Neuronal stem cell (in vitro differentiated cells): ENCODE measurements at regions not wholly inside any gene's neighbourhood (a gene's known extent, or its start where the extent isn't known, plus 50 kb on each side); places are given as distances from the start of the nearest gene placed in this dataset.

Source experiments
- DNase-seq: peaks from one replicate; pipeline ENCODE4 v3.0.0-alpha.2; 2013; ENCODE audit warnings: low spot score
- H2AFZ ChIP-seq: one replicate; pipeline ENCODE4 v1.6.1; 2013; ENCODE audit warnings: mild to moderate bottlenecking, low read length, inconsistent platforms
- H2AK5ac ChIP-seq: 2 replicates; pipeline ENCODE4 v1.6.1; 2013; ENCODE audit warnings: low read depth, mild to moderate bottlenecking, inconsistent platforms, low read length, moderate library complexity, mixed read lengths
- H2BK120ac ChIP-seq: 2 replicates; pipeline ENCODE4 v1.6.1; 2013; ENCODE audit warnings: low read depth, mild to moderate bottlenecking, inconsistent platforms, low read length, moderate library complexity, mixed read lengths
- H2BK12ac ChIP-seq: one replicate; pipeline ENCODE4 v1.6.1; 2013; ENCODE audit warnings: low read length, inconsistent platforms
- H2BK15ac ChIP-seq: 2 replicates; pipeline ENCODE4 v1.6.1; 2013; ENCODE audit warnings: mild to moderate bottlenecking, low read length, inconsistent platforms, mixed read lengths
- H2BK5ac ChIP-seq: one replicate; pipeline ENCODE4 v1.6.1; 2013; ENCODE audit warnings: inconsistent platforms, mild to moderate bottlenecking, low read length, moderate library complexity
- H3K14ac ChIP-seq: one replicate; pipeline ENCODE4 v1.6.1; 2013; ENCODE audit warnings: low read length, inconsistent platforms
- H3K18ac ChIP-seq: 2 replicates; pipeline ENCODE4 v1.6.1; 2013; ENCODE audit warnings: low read length, inconsistent platforms
- H3K23ac ChIP-seq: 2 replicates; pipeline ENCODE4 v1.6.1; 2013; ENCODE audit warnings: low read depth, mild to moderate bottlenecking, mixed read lengths, low read length, inconsistent platforms; ENCODE audit not compliant: poor library complexity
- H3K27ac ChIP-seq: replicated peaks from 3 replicates; pipeline ENCODE4 v1.5.1; 2013; ENCODE audit warnings: low read length, inconsistent platforms
- H3K27me3 ChIP-seq, 3 experiments: 2 replicates each; pipeline ENCODE4 v1.6.1; 2013; ENCODE audit warnings: low read length in 3 of 3, mild to moderate bottlenecking in 2 of 3, inconsistent platforms in 1 of 3, low read depth in 1 of 3, mixed read lengths in 1 of 3, moderate library complexity in 1 of 3; ENCODE audit not compliant: control insufficient read depth in 3 of 3, insufficient read depth in 3 of 3
- H3K36me3 ChIP-seq, 2 donors: replicated peaks in 1 of 2; 2 replicates each; pipeline ENCODE4 v1.6.1; 2013; ENCODE audit warnings: low read length in 2 of 2; ENCODE audit not compliant: control insufficient read depth in 2 of 2, insufficient read depth in 2 of 2
- H3K4ac ChIP-seq: 2 replicates; pipeline ENCODE4 v1.6.1; 2013; ENCODE audit warnings: inconsistent platforms, mild to moderate bottlenecking, low read length, moderate library complexity
- H3K4me1 ChIP-seq, 2 donors: 1 replicate in 1 of 2; 2 replicates in 1 of 2; pipeline ENCODE4 v1.6.1; 2013; ENCODE audit warnings: low read length in 2 of 2, low read depth in 1 of 2; ENCODE audit not compliant: control insufficient read depth in 2 of 2, insufficient read depth in 1 of 2
- H3K4me2 ChIP-seq: one replicate; pipeline ENCODE4 v1.6.1; 2013; ENCODE audit warnings: mild to moderate bottlenecking, low read length, inconsistent platforms; ENCODE audit not compliant: insufficient read depth, poor library complexity, severe bottlenecking
- H3K4me3 ChIP-seq, 2 donors: 2 replicates each; pipeline ENCODE4 v1.5.1; 2013; ENCODE audit warnings: low read length in 2 of 2, mild to moderate bottlenecking in 2 of 2, inconsistent platforms in 1 of 2, moderate library complexity in 1 of 2
- H3K79me1 ChIP-seq: one replicate; pipeline ENCODE4 v1.6.1; 2013; ENCODE audit warnings: low read depth, mild to moderate bottlenecking, inconsistent platforms, low read length, moderate library complexity
- H3K9ac ChIP-seq: one replicate; pipeline ENCODE4 v1.6.1; 2013; ENCODE audit warnings: mild to moderate bottlenecking, low read depth, low read length, inconsistent platforms; ENCODE audit not compliant: poor library complexity
- H3K9me3 ChIP-seq, 2 donors: replicated peaks in 1 of 2; 2 replicates each; pipeline versions ENCODE3 to v1.6.1; 2013; ENCODE audit warnings: low read length in 2 of 2, mild to moderate bottlenecking in 2 of 2, inconsistent platforms in 1 of 2, low read depth in 1 of 2, mixed read lengths in 1 of 2, moderate library complexity in 1 of 2; ENCODE audit not compliant: control insufficient read depth in 2 of 2, insufficient read depth in 1 of 2
- H4K8ac ChIP-seq: one replicate; pipeline ENCODE4 v1.6.1; 2013; ENCODE audit warnings: low read depth, mild to moderate bottlenecking, inconsistent platforms, low read length, moderate library complexity
- H4K91ac ChIP-seq: one replicate; pipeline ENCODE4 v1.6.1; 2013; ENCODE audit warnings: low read length, low read depth, mild to moderate bottlenecking, inconsistent platforms; ENCODE audit not compliant: poor library complexity
- WGBS, 2 donors: extraction: QIAGEN DNeasy Blood & Tissue Kit; methylation state at CpG; one replicate each; pipeline ENCODE4 v1.1.7; 2013; ENCODE audit warnings: missing lambda C conversion rate in 2 of 2, mixed read lengths in 1 of 2; ENCODE audit not compliant: insufficient read length in 2 of 2, insufficient replicate concordance in 1 of 2; ENCODE audit errors: extremely low coverage in 2 of 2; 5-methylcytosine and 5-hydroxymethylcytosine counted together

DNA sequence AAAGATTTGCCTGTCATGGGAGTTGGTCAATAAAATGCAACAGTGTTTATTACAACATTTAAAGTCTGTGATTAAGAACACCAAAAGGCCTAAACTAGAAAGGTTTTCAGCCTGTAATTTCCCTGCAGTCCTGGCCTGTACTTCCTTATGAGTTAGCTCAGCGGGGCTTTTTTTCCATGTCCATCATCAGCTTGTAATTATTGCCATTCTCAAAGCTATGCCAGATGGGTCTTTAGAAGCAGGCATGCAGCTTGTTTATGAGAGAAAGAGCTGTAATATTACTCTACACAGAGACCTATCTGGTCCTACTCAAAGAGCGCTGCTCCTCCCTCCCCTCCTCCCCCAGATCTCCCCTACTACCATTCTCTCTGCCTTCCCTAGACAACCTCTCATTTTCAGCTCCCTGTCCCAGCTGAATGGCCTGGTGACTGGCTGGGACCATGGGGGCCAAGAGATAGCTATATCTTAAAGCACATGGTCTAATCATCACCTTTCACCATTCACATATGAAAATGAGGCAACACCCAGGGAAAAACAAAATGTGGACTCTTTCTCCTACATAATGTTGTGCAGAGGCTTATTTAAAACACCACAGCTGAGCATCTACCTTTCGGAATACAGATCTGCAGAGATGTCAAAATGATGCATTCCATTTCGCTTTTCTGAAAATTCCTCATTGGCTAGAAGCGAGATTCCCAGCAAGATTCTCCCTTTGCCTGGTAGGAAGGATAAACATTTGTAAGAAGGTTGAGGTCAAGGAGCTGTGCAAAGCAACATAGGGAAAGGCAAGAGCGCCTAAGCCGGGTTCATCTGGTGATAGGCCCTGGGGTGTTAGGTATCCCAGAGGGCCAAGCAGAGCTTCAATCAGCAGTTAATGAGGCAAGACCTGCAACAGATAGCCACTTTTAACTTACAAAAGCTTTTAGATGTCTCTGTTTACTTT is 209.7 kb upstream of the CDKN3 start:
- Histone ChIP-seq H2BK120ac (no peak overlapping the region), H2AK5ac (no peak overlapping the region), H3K18ac (no peak overlapping the region), H2BK15ac (no peak overlapping the region), H3K36me3 (no peaks in the 10 kb centered on the region), H3K23ac (no peak overlapping the region), H3K9me3 (no peaks in the 10 kb centered on the region), H4K91ac (no peak overlapping the region), H3K27ac (no peak overlapping the region), H3K4me3 (no peak overlapping the region), H2BK12ac (no peak overlapping the region), H3K14ac (no peak overlapping the region), H3K9ac (no peak overlapping the region), H3K4me2 (no peak overlapping the region), H2AFZ (peak overlapping the region; percentile 39), H3K4ac (no peak overlapping the region), H2BK5ac (no peak overlapping the region), H3K27me3 (no peaks in the 10 kb centered on the region), H4K8ac (no peak overlapping the region), H3K4me1 (peaks cover 3 to 16% of the 10 kb centered on the region in 2 donors), H3K79me1 (no peaks in the 10 kb centered on the region)
- DNase-seq = no peak
- WGBS, 2 donors = no CpG with 5 or more reads among the region's 7 CpGs

GRCh38 chr14:54188064-54188666 is 208.6 kb upstream of the CDKN3 start:
- H2AK5ac ChIP-seq = no peak overlapping the region
- H2BK12ac ChIP-seq = no peak overlapping the region
- H3K4me3 ChIP-seq = no peak overlapping the region
- H4K8ac ChIP-seq = no peak overlapping the region
- H3K23ac ChIP-seq = no peak overlapping the region
- H2BK15ac ChIP-seq = no peak overlapping the region
- no peak overlapping the region for H3K18ac ChIP-seq
- no peak overlapping the region for H3K9ac ChIP-seq
- H3K27ac ChIP-seq = no peak overlapping the region
- no peak for DNase-seq
- peaks cover 2 to 5% of the 10 kb centered on the region in 2 donors for H3K9me3 ChIP-seq
- no peak overlapping the region for H3K14ac ChIP-seq
- no peak overlapping the region for H3K4me2 ChIP-seq
- no peak overlapping the region for H3K4ac ChIP-seq
- no peak overlapping the region for H2AFZ ChIP-seq
- no peaks in the 10 kb centered on the region for H3K79me1 ChIP-seq
- H4K91ac ChIP-seq = no peak overlapping the region
- H2BK5ac ChIP-seq = no peak overlapping the region
- no CpG with 5 or more reads among the region's 16 CpGs for WGBS, 2 donors
- no peaks in the 10 kb centered on the region for H3K36me3 ChIP-seq
- no peak overlapping the region for H2BK120ac ChIP-seq
- H3K27me3 ChIP-seq = no peaks in the 10 kb centered on the region
- peaks cover 3 to 12% of the 10 kb centered on the region in 2 donors for H3K4me1 ChIP-seq

GRCh38 chr14:54189333-54189732 is 207.5 kb upstream of the CDKN3 start:
- WGBS, 2 donors = no CpG with 5 or more reads among the region's 1 CpG
- Histone ChIP-seq H3K27me3 (no peaks in the 10 kb centered on the region), H3K9me3 (peaks cover 2 to 5% of the 10 kb centered on the region in 2 donors), H3K9ac (no peak overlapping the region), H4K8ac (no peak overlapping the region), H2BK12ac (no peak overlapping the region), H3K4me1 (peaks cover 3 to 12% of the 10 kb centered on the region in 2 donors), H3K4ac (no peak overlapping the region), H4K91ac (no peak overlapping the region), H3K36me3 (no peaks in the 10 kb centered on the region), H3K27ac (no peak overlapping the region), H2BK15ac (no peak overlapping the region), H3K79me1 (no peaks in the 10 kb centered on the region), H3K4me2 (no peak overlapping the region), H2BK5ac (no peak overlapping the region), H3K14ac (no peak overlapping the region), H2BK120ac (no peak overlapping the region), H3K4me3 (no peak overlapping the region), H3K23ac (no peak overlapping the region), H2AFZ (peak overlapping the region; percentile 56), H3K18ac (no peak overlapping the region), H2AK5ac (no peak overlapping the region)
- DNase-seq = no peak

DNA sequence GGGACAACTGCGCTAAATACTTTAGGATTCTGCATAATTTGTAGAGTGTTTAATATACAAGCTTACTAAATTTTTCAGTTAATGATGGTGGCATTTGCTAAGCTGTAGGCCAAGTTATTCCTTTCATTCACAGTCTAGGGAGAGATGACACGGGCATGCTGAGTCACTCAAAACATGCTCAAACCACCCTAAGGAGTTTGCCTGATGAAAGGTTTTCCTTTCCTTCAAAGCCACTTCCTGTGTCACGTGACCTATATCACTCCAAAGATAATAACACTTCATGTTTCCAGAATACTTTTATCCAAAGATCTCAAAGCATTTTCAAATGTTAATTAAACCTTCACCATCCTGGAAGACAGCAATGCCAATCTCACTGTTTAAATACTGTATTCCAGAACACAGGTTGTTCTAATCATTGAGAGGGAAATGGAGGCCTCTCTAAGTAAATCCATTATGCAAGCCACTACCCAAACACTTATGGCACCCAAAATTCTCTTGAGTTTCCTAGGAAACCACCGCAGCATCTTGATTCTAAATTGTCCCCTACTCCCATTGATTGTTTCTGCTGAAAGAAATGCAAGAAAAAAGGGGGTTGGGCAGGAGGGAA is 207.0 kb upstream of the CDKN3 start:
- no peak overlapping the region for H2BK15ac ChIP-seq
- H2BK120ac ChIP-seq = no peak overlapping the region
- no peak overlapping the region for H3K27ac ChIP-seq
- DNase-seq = no peak
- no peaks in the 10 kb centered on the region for H3K36me3 ChIP-seq
- H4K91ac ChIP-seq = no peak overlapping the region
- WGBS, 2 donors = no CpG with 5 or more reads among the region's 4 CpGs
- no peak overlapping the region for H3K14ac ChIP-seq
- no peak overlapping the region for H3K4me2 ChIP-seq
- H3K9me3 ChIP-seq = peaks cover 2 to 5% of the 10 kb centered on the region in 2 donors
- H2BK5ac ChIP-seq = no peak overlapping the region
- no peak overlapping the region for H2AK5ac ChIP-seq
- H3K4me3 ChIP-seq = no peak overlapping the region
- no peak overlapping the region for H4K8ac ChIP-seq
- H3K23ac ChIP-seq = no peak overlapping the region
- H3K18ac ChIP-seq = no peak overlapping the region
- H3K9ac ChIP-seq = no peak overlapping the region
- H2AFZ ChIP-seq = peak overlapping the region; percentile 56
- H3K27me3 ChIP-seq = no peaks in the 10 kb centered on the region
- H2BK12ac ChIP-seq = no peak overlapping the region
- H3K79me1 ChIP-seq = no peaks in the 10 kb centered on the region
- no peak overlapping the region for H3K4ac ChIP-seq
- peaks cover 3 to 12% of the 10 kb centered on the region in 2 donors for H3K4me1 ChIP-seq
